Type B pancreatic cell (in vitro differentiated cells): ENCODE measurements at regions not wholly inside any gene's neighbourhood (a gene's known extent, or its start where the extent isn't known, plus 50 kb on each side); places are given as distances from the start of the nearest gene placed in this dataset.

ENCODE experiments used
- DNase-seq: peaks from one replicate; pipeline ENCODE4 v3.0.0; 2021; ENCODE audit warnings: mixed read lengths; ENCODE audit not compliant: unreplicated experiment; ENCODE audit errors: extremely low spot score
- H3K27ac Mint-ChIP-seq: 2 replicates; pipeline ENCODE4 v1.8.0; 2021; ENCODE audit warnings: mild to moderate bottlenecking, mixed read lengths
- H3K27me3 Mint-ChIP-seq: 2 replicates; pipeline ENCODE4 v1.8.0; 2021; ENCODE audit warnings: mixed read lengths
- H3K36me3 Mint-ChIP-seq: 2 replicates; pipeline ENCODE4 v1.8.0; 2021; ENCODE audit warnings: mixed read lengths
- H3K4me1 Mint-ChIP-seq: one replicate; pipeline ENCODE4 v1.8.0; 2021; ENCODE audit warnings: mixed read lengths; ENCODE audit not compliant: unreplicated experiment
- H3K4me3 Mint-ChIP-seq: 2 replicates; pipeline ENCODE4 v1.8.0; 2021; ENCODE audit warnings: mild to moderate bottlenecking, mixed read lengths
- H3K9me3 Mint-ChIP-seq: 2 replicates; pipeline ENCODE4 v1.8.0; 2021; ENCODE audit warnings: mixed read lengths
- CTCF ChIP-seq: fragments of 200-600 bp; sonication (generic); conservative IDR thresholded peaks from 2 replicates; pipeline ENCODE4 v1.5.0; 2021; ENCODE audit warnings: antibody characterized with exemption, mild to moderate bottlenecking

GRCh38 chr1:217088521-217089284, 365.5 kb upstream of the ESRRG start:
- Mint-ChIP-seq H3K4me1 (peaks cover 36% of the 10 kb centered on the region), H3K27ac (peak overlapping the region; percentile 59), H3K4me3 (peak overlapping the region; percentile 87), H3K9me3 (no peaks in the 10 kb centered on the region), H3K36me3 (no peaks in the 10 kb centered on the region), H3K27me3 (peaks cover 53% of the 10 kb centered on the region)
- no peak for DNase-seq
- TF ChIP-seq CTCF: no peak

GRCh38 chr1:217088011-217088410, 364.8 kb upstream of the ESRRG start:
- no peaks in the 10 kb centered on the region for H3K36me3 Mint-ChIP-seq
- no peak for DNase-seq
- H3K27me3 Mint-ChIP-seq: peaks cover 53% of the 10 kb centered on the region
- H3K9me3 Mint-ChIP-seq: no peaks in the 10 kb centered on the region
- TF ChIP-seq CTCF: no peak
- H3K27ac Mint-ChIP-seq: no peak overlapping the region
- peaks cover 36% of the 10 kb centered on the region for H3K4me1 Mint-ChIP-seq
- peak overlapping the region; percentile 87 for H3K4me3 Mint-ChIP-seq

- Mint-ChIP-seq H3K36me3 (no peaks in the 10 kb centered on the region), H3K4me1 (peaks cover 26% of the 10 kb centered on the region), H3K27me3 (peaks cover 19% of the 10 kb centered on the region), H3K4me3 (no peak overlapping the region), H3K9me3 (no peaks in the 10 kb centered on the region), H3K27ac (no peak overlapping the region)
- no peak for DNase-seq
- no peak for TF ChIP-seq CTCF
Observed at GRCh38 chr1:217079584-217079983, 356.4 kb upstream of the ESRRG start.

GRCh38 chr1:217078959-217079358, 355.7 kb upstream of the ESRRG start:
- H3K4me1 Mint-ChIP-seq: peaks cover 26% of the 10 kb centered on the region
- no peaks in the 10 kb centered on the region for H3K9me3 Mint-ChIP-seq
- no peak for TF ChIP-seq CTCF
- H3K4me3 Mint-ChIP-seq: no peak overlapping the region
- no peaks in the 10 kb centered on the region for H3K36me3 Mint-ChIP-seq
- no peak for DNase-seq
- no peak overlapping the region for H3K27ac Mint-ChIP-seq
- peaks cover 19% of the 10 kb centered on the region for H3K27me3 Mint-ChIP-seq

GRCh38 chr1:217078078-217078690, 355.0 kb upstream of the ESRRG start:
- Mint-ChIP-seq H3K4me3 (peak overlapping the region; percentile 29), H3K4me1 (peaks cover 26% of the 10 kb centered on the region), H3K27me3 (peaks cover 23% of the 10 kb centered on the region), H3K27ac (no peak overlapping the region), H3K36me3 (no peaks in the 10 kb centered on the region), H3K9me3 (no peaks in the 10 kb centered on the region)
- no peak for TF ChIP-seq CTCF
- no peak for DNase-seq
